Smooth muscle cell (in vitro differentiated cells): ENCODE measurements at regions not wholly inside any gene's neighbourhood (a gene's known extent, or its start where the extent isn't known, plus 50 kb on each side); places are given as distances from the start of the nearest gene placed in this dataset.

Source experiments
- DNase-seq: peaks from one replicate; lab custom pipeline; 2025; ENCODE audit not compliant: unreplicated experiment; lab: John Stamatoyannopoulos, UW
- H2AFZ ChIP-seq: fragments of 200-600 bp; sonication (generic); 2 replicates; pipeline ENCODE4 v1.6.0; 2016; ENCODE audit warnings: antibody characterized with exemption, low read depth, mild to moderate bottlenecking
- H3F3A ChIP-seq: fragments of 200-600 bp; sonication (generic); 2 replicates; pipeline ENCODE4 v1.6.0; 2017; ENCODE audit warnings: antibody characterized with exemption, low read depth
- H3K27ac ChIP-seq: fragments of 200-600 bp; sonication (generic); 2 replicates; pipeline ENCODE4 v1.5.1; 2016; ENCODE audit warnings: low read depth, mild to moderate bottlenecking
- H3K27me3 ChIP-seq: fragments of 200-600 bp; sonication (generic); 2 replicates; pipeline ENCODE4 v1.6.1; 2016; ENCODE audit warnings: low read depth, mild to moderate bottlenecking
- H3K36me3 ChIP-seq: fragments of 200-600 bp; sonication (generic); 2 replicates; pipeline ENCODE4 v1.5.1; 2016; ENCODE audit warnings: low read depth
- H3K4me1 ChIP-seq: fragments of 200-600 bp; sonication (generic); 2 replicates; pipeline ENCODE4 v1.5.1; 2016; ENCODE audit warnings: low read depth
- H3K4me2 ChIP-seq: fragments of 200-600 bp; sonication (generic); 2 replicates; pipeline ENCODE4 v1.6.0; 2016; ENCODE audit warnings: mild to moderate bottlenecking
- H3K4me3 ChIP-seq: fragments of 200-600 bp; sonication (generic); 2 replicates; pipeline ENCODE4 v1.5.1; 2016; ENCODE audit warnings: mild to moderate bottlenecking
- H3K79me2 ChIP-seq: fragments of 200-600 bp; sonication (generic); 2 replicates; pipeline ENCODE4 v1.6.0; 2016; ENCODE audit warnings: low read depth, mild to moderate bottlenecking
- H3K9ac ChIP-seq: fragments of 200-600 bp; sonication (generic); 2 replicates; pipeline ENCODE4 v1.6.0; 2016; ENCODE audit warnings: low read depth
- H3K9me3 ChIP-seq: fragments of 200-600 bp; sonication (generic); replicated peaks from 2 replicates; pipeline ENCODE4 v1.5.1; 2016; ENCODE audit warnings: low read depth
- H4K20me1 ChIP-seq: fragments of 200-600 bp; sonication (generic); 2 replicates; pipeline ENCODE4 v1.6.0; 2016; ENCODE audit warnings: low read depth
- WGBS: methylation state at CpG from one replicate; pipeline ENCODE4 v1.1.7; 2016; ENCODE audit warnings: low lambda C conversion rate; 5-methylcytosine and 5-hydroxymethylcytosine counted together
- TF ChIP-seq, protein P1 (sequence below): fragments of 200-600 bp; sonication (generic); IDR thresholded peaks from 2 replicates; pipeline ENCODE4 v1.5.1; 2017; ENCODE audit warnings: borderline replicate concordance, mild to moderate bottlenecking, antibody characterized with exemption; ENCODE audit not compliant: insufficient read depth, poor library complexity, severe bottlenecking

DNA sequence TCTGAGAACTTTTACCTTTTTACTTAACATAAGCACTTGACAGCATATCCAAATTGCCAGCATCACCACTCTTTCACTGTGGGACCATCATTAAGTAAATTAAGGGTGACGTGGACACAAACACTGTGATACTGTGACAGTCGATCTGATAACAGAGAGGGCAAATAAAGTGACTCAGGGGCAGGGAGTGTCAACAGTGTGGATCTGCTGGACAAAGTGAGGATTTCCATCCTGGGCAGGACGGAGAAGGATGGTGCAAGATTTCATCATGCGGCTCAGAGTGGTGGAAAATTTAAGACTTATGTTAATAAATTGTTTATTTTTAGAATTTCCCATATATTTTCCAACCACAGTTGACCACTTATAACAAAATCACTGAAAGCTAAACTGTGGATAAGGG is 60.0 kb upstream of the WDFY2 start:
- Histone ChIP-seq H3K27me3 (no peaks in the 10 kb centered on the region), H4K20me1 (no peaks in the 10 kb centered on the region), H3K9ac (peak overlapping the region; percentile 87), H3K36me3 (no peaks in the 10 kb centered on the region), H3K4me3 (no peak overlapping the region), H3K4me2 (peak overlapping the region; percentile 47), H3K9me3 (no peaks in the 10 kb centered on the region), H2AFZ (no peak overlapping the region), H3K27ac (peak overlapping the region; percentile 96), H3K4me1 (peaks cover 21% of the 10 kb centered on the region), H3F3A (peaks cover 11% of the 10 kb centered on the region), H3K79me2 (no peaks in the 10 kb centered on the region)
- 10% methylated on average over 4 of the region's 4 CpGs for WGBS
- DNase-seq = no peak
- TF ChIP-seq, protein P1, sequence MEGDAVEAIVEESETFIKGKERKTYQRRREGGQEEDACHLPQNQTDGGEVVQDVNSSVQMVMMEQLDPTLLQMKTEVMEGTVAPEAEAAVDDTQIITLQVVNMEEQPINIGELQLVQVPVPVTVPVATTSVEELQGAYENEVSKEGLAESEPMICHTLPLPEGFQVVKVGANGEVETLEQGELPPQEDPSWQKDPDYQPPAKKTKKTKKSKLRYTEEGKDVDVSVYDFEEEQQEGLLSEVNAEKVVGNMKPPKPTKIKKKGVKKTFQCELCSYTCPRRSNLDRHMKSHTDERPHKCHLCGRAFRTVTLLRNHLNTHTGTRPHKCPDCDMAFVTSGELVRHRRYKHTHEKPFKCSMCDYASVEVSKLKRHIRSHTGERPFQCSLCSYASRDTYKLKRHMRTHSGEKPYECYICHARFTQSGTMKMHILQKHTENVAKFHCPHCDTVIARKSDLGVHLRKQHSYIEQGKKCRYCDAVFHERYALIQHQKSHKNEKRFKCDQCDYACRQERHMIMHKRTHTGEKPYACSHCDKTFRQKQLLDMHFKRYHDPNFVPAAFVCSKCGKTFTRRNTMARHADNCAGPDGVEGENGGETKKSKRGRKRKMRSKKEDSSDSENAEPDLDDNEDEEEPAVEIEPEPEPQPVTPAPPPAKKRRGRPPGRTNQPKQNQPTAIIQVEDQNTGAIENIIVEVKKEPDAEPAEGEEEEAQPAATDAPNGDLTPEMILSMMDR = no peak

DNA sequence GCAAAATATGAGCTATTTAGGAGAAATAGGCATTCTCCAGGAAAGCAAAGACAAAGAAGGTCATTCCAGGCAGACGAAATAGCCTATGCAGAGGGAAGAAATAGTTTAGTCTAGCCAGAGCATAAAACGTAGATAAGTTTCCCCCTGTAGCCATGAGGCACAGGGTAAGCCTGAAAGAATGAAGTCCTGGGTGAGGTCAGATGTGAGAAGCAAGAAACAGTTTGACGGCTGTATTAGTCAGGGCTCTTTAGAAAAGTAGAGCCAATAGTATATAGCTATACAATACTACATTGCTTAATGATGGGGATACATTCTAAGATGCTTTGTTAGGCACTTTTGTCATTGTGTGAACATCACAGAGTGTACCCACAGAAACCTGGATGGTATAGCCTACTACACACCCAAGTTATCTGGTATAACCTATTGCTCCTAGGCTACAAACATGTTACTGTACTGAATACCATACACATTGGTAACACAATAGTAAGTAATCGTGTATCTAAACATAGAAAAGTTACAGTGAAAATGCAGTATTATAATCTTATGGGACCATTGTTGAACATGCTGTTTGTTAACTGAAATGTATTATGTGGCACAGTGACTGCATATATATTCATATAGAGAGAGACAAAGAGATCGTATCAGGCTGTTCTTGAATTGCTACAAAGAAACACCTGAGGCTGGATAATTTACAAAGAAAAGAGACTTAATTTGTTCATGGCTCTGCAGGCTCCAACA is 59.3 kb upstream of the WDFY2 start:
- H3K9ac ChIP-seq = peak overlapping the region; percentile 87
- H3K4me2 ChIP-seq = peak overlapping the region; percentile 47
- H3K4me3 ChIP-seq = no peak overlapping the region
- 39% methylated on average over 5 of the region's 5 CpGs for WGBS
- H4K20me1 ChIP-seq = no peaks in the 10 kb centered on the region
- peaks cover 21% of the 10 kb centered on the region for H3K4me1 ChIP-seq
- no peaks in the 10 kb centered on the region for H3K9me3 ChIP-seq
- TF ChIP-seq, protein P1 = no peak
- DNase-seq = no peak
- peaks cover 11% of the 10 kb centered on the region for H3F3A ChIP-seq
- H2AFZ ChIP-seq = peak overlapping the region; percentile 47
- no peaks in the 10 kb centered on the region for H3K27me3 ChIP-seq
- peak overlapping the region; percentile 96 for H3K27ac ChIP-seq
- H3K36me3 ChIP-seq = no peaks in the 10 kb centered on the region
- H3K79me2 ChIP-seq = no peaks in the 10 kb centered on the region

DNA sequence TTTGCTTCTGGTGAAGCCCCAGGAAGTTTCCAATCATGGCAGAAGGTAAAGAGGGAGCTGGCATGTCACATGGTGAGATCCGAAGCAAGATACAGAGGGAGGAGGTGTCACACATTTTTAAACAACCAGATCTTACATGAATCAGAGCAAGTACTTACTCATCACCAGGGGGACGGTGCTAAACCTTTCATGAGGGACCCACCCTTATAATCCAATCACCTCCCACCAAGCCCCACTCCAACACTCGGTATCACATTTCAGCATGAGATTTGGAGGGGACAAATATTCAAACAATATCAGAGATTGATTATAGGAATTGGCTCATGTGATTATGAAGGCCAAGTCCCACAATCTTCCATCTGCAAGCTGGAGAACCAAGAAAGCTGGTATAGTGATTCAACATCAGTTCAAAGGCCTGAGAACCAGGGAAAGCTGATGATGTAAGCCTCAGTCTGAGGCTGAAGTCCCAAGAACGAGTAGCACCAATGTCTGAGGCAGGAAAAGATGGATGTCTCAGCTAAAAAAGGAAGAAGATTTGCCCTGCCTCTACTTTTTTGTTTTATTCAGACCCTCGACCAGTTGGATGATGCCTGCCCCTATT is 58.6 kb upstream of the WDFY2 start:
- TF ChIP-seq, protein P1 = no peak
- peak overlapping the region; percentile 47 for H2AFZ ChIP-seq
- peak overlapping the region; percentile 96 for H3K27ac ChIP-seq
- peaks cover 11% of the 10 kb centered on the region for H3F3A ChIP-seq
- H3K4me1 ChIP-seq = peaks cover 21% of the 10 kb centered on the region
- H3K27me3 ChIP-seq = no peaks in the 10 kb centered on the region
- H3K9me3 ChIP-seq = no peaks in the 10 kb centered on the region
- peak overlapping the region; percentile 87 for H3K9ac ChIP-seq
- no peaks in the 10 kb centered on the region for H3K36me3 ChIP-seq
- DNase-seq = no peak
- H3K4me3 ChIP-seq = no peak overlapping the region
- no peaks in the 10 kb centered on the region for H3K79me2 ChIP-seq
- WGBS = 43% methylated on average over 5 of the region's 5 CpGs
- no peaks in the 10 kb centered on the region for H4K20me1 ChIP-seq
- H3K4me2 ChIP-seq = peak overlapping the region; percentile 47
